Endothelial cell of umbilical vein (primary cell): ENCODE measurements at regions not wholly inside any gene's neighbourhood (a gene's known extent, or its start where the extent isn't known, plus 50 kb on each side); places are given as distances from the start of the nearest gene placed in this dataset.

Experiments
- BruUV-seq: library from RNA; stranded (reverse); fragments of 400-500 nt; replicated peaks from 2 replicates; lab custom pipeline; 2021; lab: Mats Ljungman, UMichigan
- CTCF ChIA-PET: fragments of 300-600, 350-600 bp; sonication (Branson Sonifier 250); formaldehyde crosslinking; loops from one replicate; lab custom pipeline; 2021; ENCODE audit warnings: antibody characterized with exemption, inconsistent platforms; lab: Charles Lee
- POLR2A ChIA-PET: fragments of 300-600, 350-600 bp; sonication (Branson Sonifier 250); formaldehyde crosslinking; loops from one replicate; lab custom pipeline; 2021; ENCODE audit warnings: antibody characterized with exemption, inconsistent platforms; lab: Charles Lee
- DNase-seq: peaks from one replicate; pipeline ENCODE4 v3.0.0-alpha.2; 2011; ENCODE audit warnings: low read depth, low spot score
- FAIRE-seq: peaks from 2 replicates; lab custom pipeline; 2011; peaks lifted over from hg19 to GRCh38; lab: Jason Lieb, UNC
- H2AFZ ChIP-seq: 2 replicates; pipeline ENCODE4 v1.6.0; 2012; ENCODE audit warnings: low read depth, low read length, control low read depth, inconsistent platforms
- H3K27ac ChIP-seq: 2 replicates; pipeline ENCODE4 v1.5.1; 2011; ENCODE audit warnings: low read depth, mild to moderate bottlenecking, control low read depth, low read length, moderate library complexity; ENCODE audit not compliant: insufficient read depth
- H3K27me3 ChIP-seq, 2 experiments: 2 replicates each; pipeline versions ENCODE4 v1.6.0 to v1.6.1; 2011; ENCODE audit warnings: low read length in 2 of 2, mixed read lengths in 1 of 2; ENCODE audit not compliant: control insufficient read depth in 2 of 2, insufficient read depth in 2 of 2
- H3K36me3 ChIP-seq, 2 experiments: 2 replicates in 1 of 2; 3 replicates in 1 of 2; pipeline ENCODE4 v1.5.1; 2011; ENCODE audit warnings: low read length in 2 of 2, mild to moderate bottlenecking in 1 of 2, moderate library complexity in 1 of 2; ENCODE audit not compliant: control insufficient read depth in 2 of 2, insufficient read depth in 2 of 2; ENCODE audit errors: extremely low read depth in 1 of 2
- H3K4me1 ChIP-seq: 3 replicates; pipeline ENCODE4 v1.5.1; 2011; ENCODE audit warnings: mild to moderate bottlenecking, low read length; ENCODE audit not compliant: control insufficient read depth, insufficient read depth; ENCODE audit errors: extremely low read depth
- H3K4me2 ChIP-seq: 2 replicates; pipeline ENCODE4 v1.6.1; 2011; ENCODE audit warnings: low read length, control low read depth, mixed read lengths; ENCODE audit not compliant: insufficient read depth
- H3K4me3 ChIP-seq, 3 experiments: fragments of 200-600 bp in 1 of 3; sonication (generic), shearing (Covaris generic) in 1 of 3; replicated peaks in 1 of 3; 2 replicates each; pipeline ENCODE4 v1.5.1; 2011 to 2016; ENCODE audit warnings: control low read depth in 3 of 3, low read length in 3 of 3, mild to moderate bottlenecking in 2 of 3, inconsistent platforms in 1 of 3, low read depth in 1 of 3, moderate library complexity in 1 of 3; ENCODE audit not compliant: insufficient read depth in 1 of 3
- H3K79me2 ChIP-seq: 2 replicates; pipeline ENCODE4 v1.6.0; 2012; ENCODE audit warnings: low read length, inconsistent platforms; ENCODE audit not compliant: control insufficient read depth, insufficient read depth
- H3K9ac ChIP-seq: replicated peaks from 2 replicates; pipeline ENCODE3; 2011; ENCODE audit warnings: low read length, control low read depth; ENCODE audit not compliant: insufficient read depth; ENCODE audit errors: extremely low read depth
- H3K9me1 ChIP-seq: replicated peaks from 3 replicates; pipeline ENCODE4 v1.6.0; 2011; ENCODE audit warnings: mild to moderate bottlenecking, low read length; ENCODE audit not compliant: control insufficient read depth, insufficient read depth; ENCODE audit errors: extremely low read depth
- H3K9me3 ChIP-seq: replicated peaks from 2 replicates; pipeline ENCODE4 v1.5.1; 2012; ENCODE audit warnings: low read length, inconsistent platforms; ENCODE audit not compliant: control insufficient read depth, insufficient read depth
- H4K20me1 ChIP-seq: replicated peaks from 2 replicates; pipeline ENCODE3; 2011; ENCODE audit warnings: mild to moderate bottlenecking, low read length; ENCODE audit not compliant: control insufficient read depth, insufficient read depth; ENCODE audit errors: extremely low read depth
- EZH2 ChIP-seq: IDR thresholded peaks from 2 replicates; pipeline ENCODE4 v1.6.1; 2012; ENCODE audit warnings: borderline replicate concordance, low read depth, mild to moderate bottlenecking, moderate library complexity, low read length, inconsistent platforms; ENCODE audit not compliant: severe bottlenecking
- FOS ChIP-seq: IDR thresholded peaks from 2 replicates; pipeline ENCODE4 v1.6.1; 2011; ENCODE audit warnings: mild to moderate bottlenecking, low read length, moderate library complexity, borderline replicate concordance; ENCODE audit not compliant: insufficient read depth
- GATA2 ChIP-seq: IDR thresholded peaks from 2 replicates; pipeline ENCODE4 v1.7.0; 2011; ENCODE audit warnings: low read depth, mild to moderate bottlenecking, moderate library complexity, mixed read lengths, low read length; ENCODE audit not compliant: insufficient read length, insufficient read depth
- JUN ChIP-seq: IDR thresholded peaks from 2 replicates; pipeline ENCODE4 v1.6.1; 2011; ENCODE audit warnings: borderline replicate concordance, low read depth; ENCODE audit not compliant: insufficient read length, insufficient read depth
- MYC ChIP-seq: IDR thresholded peaks from one replicate; pipeline ENCODE4 v1.6.1; 2011; ENCODE audit warnings: mild to moderate bottlenecking, low read depth, low read length
- POLR2A ChIP-seq: IDR thresholded peaks from 2 replicates; pipeline ENCODE4 v1.6.1; 2012; ENCODE audit warnings: low read depth, mild to moderate bottlenecking, control low read depth, low read length
- POLR2AphosphoS5 ChIP-seq: IDR thresholded peaks from 2 replicates; pipeline ENCODE4 v1.6.1; 2012; ENCODE audit warnings: low read depth, mild to moderate bottlenecking, control low read depth, low read length, moderate library complexity; ENCODE audit not compliant: insufficient read depth
- dilution Hi-C: fragments of 300-500 bp; cut with MboI; formaldehyde crosslinking; loops from one replicate; pipeline ENCODE4 v1.15.0; 2019; ENCODE audit warnings: low sequenced_read_pairs; ENCODE audit not compliant: extremely low pct_ligation_motif_present
- intact Hi-C: fragments of 100-400 bp; cut with micrococcal nuclease; formaldehyde crosslinking; loops from one replicate; pipeline ENCODE4 v1.10.0; 2022
- TF ChIP-seq, protein P1 (sequence below), 2 donors: IDR thresholded peaks; 1 replicate in 1 of 2; 2 replicates in 1 of 2; pipeline ENCODE4 v1.5.1; 2011; ENCODE audit warnings: low read length in 2 of 2, mild to moderate bottlenecking in 2 of 2, moderate library complexity in 2 of 2, control low read depth in 1 of 2, inconsistent platforms in 1 of 2, low read depth in 1 of 2; ENCODE audit not compliant: insufficient read depth in 1 of 2; ENCODE audit errors: extremely low read depth in 1 of 2
- TF ChIP-seq, protein P2 (sequence below): IDR thresholded peaks from 2 replicates; pipeline ENCODE4 v1.6.1; 2011; ENCODE audit not compliant: insufficient read depth, insufficient read length

DNA sequence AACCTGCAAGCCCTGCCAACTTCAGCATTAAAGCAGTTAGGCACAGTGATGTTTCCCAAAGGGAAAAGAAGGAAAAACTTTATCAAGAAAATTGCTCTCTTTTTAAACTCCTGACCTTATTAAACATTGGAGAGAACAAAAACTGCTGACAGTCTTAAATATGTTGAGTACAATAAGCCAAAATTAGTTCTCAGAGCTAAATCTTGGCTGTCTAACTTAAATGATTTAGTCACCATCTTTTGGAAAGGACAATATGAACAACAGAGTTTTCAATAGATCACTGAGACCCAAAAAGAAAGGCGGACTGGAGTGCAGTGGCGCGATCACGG lies 70.8 kb downstream of the DUSP6 start:
- no peaks in the 10 kb centered on the region for H3K36me3 ChIP-seq
- H3K9me1 ChIP-seq: no peaks in the 10 kb centered on the region
- H3K9me3 ChIP-seq: no peaks in the 10 kb centered on the region
- no TSS peak for BruUV-seq
- H4K20me1 ChIP-seq: no peaks in the 10 kb centered on the region
- H3K27me3 ChIP-seq: no peaks in the 10 kb centered on the region
- H3K4me3 ChIP-seq: no peak overlapping the region
- DNase-seq: no peak
- no peak overlapping the region for H3K27ac ChIP-seq
- no peaks in the 10 kb centered on the region for H3K79me2 ChIP-seq
- CTCF ChIA-PET: interaction anchor here (1.4 kb wide), 1 partner anchor 64 kb away, joined by 3 read pairs; no protein-coding TSS in a partner anchor
- TF ChIP-seq JUN (no peak), GATA2 (no peak), MYC (no peak), EZH2 (no peak), FOS (no peak), POLR2A (no peak), POLR2AphosphoS5 (no peak)
- TF ChIP-seq, protein P1, sequence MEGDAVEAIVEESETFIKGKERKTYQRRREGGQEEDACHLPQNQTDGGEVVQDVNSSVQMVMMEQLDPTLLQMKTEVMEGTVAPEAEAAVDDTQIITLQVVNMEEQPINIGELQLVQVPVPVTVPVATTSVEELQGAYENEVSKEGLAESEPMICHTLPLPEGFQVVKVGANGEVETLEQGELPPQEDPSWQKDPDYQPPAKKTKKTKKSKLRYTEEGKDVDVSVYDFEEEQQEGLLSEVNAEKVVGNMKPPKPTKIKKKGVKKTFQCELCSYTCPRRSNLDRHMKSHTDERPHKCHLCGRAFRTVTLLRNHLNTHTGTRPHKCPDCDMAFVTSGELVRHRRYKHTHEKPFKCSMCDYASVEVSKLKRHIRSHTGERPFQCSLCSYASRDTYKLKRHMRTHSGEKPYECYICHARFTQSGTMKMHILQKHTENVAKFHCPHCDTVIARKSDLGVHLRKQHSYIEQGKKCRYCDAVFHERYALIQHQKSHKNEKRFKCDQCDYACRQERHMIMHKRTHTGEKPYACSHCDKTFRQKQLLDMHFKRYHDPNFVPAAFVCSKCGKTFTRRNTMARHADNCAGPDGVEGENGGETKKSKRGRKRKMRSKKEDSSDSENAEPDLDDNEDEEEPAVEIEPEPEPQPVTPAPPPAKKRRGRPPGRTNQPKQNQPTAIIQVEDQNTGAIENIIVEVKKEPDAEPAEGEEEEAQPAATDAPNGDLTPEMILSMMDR (IDR thresholded peaks at IDR 0.05; ENCODE audit: extremely low read depth in 1 of 2, insufficient read depth in 1 of 2, low read depth in 1 of 2, low read length in 2 of 2): no peak
- TF ChIP-seq, protein P2, sequence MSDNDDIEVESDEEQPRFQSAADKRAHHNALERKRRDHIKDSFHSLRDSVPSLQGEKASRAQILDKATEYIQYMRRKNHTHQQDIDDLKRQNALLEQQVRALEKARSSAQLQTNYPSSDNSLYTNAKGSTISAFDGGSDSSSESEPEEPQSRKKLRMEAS: no peak
- H3K4me2 ChIP-seq: no peak overlapping the region
- no peak overlapping the region for H3K9ac ChIP-seq
- peaks cover 16% of the 10 kb centered on the region for H3K4me1 ChIP-seq
- dilution Hi-C loops: no loop called here
- intact Hi-C loops: no loop called here
- POLR2A ChIA-PET: no interaction called here
- peak overlapping the region; percentile 61 for H2AFZ ChIP-seq
- no peak for FAIRE-seq
